ENCODE measurements at regions not wholly inside any gene's neighbourhood (a gene's known extent, or its start where the extent isn't known, plus 50 kb on each side); places are given as distances from the start of the nearest gene placed in this dataset.

DNA sequence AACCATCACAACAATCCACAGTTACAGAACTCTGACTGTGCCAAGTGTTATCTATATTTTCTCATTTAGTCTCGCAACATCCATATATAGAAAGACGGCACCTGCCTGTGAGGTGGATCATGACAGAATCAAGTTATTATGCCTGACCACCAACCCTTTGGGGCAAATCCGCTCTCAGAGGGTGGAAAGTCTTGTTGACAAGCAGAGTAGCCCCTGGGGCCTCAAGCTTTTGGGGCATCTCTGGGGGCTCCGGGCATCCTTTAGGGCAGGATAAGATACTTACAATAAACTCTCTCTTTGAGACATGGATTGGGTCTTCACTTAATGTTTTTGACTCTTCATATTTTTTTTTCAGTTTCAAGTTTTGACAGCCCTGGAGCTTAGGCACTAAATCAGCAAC, 150.5 kb upstream of the NAV2 start:
- no peak for DNase-seq (ENCODE audit: low spot score)
- no peak for TF ChIP-seq EZH2 (IDR thresholded peaks at IDR 0.05; ENCODE audit: borderline replicate concordance, low read depth, low read length, poor library complexity, severe bottlenecking)
- no peak for TF ChIP-seq CTCF (conservative IDR thresholded peaks at IDR 0.05; ENCODE audit: low read depth, low read length)
- Histone ChIP-seq H3K27me3 (replicated peaks; ENCODE audit: insufficient read depth, low read depth, low read length, poor library complexity) (peaks cover 9% of the 10 kb centered on the region), H3K9me3 (ENCODE audit: low read depth, low read length, poor library complexity, severe bottlenecking) (no peaks in the 10 kb centered on the region), H3K36me3 (ENCODE audit: insufficient read depth, low read length, poor library complexity, severe bottlenecking) (no peaks in the 10 kb centered on the region), H3K4me3 (ENCODE audit: low read depth, low read length, poor library complexity, severe bottlenecking) (no peak overlapping the region), H3K27ac (ENCODE audit: low read depth, low read length, poor library complexity, severe bottlenecking) (no peak overlapping the region), H3K4me1 (ENCODE audit: insufficient read depth, low read length, poor library complexity, severe bottlenecking) (no peaks in the 10 kb centered on the region)
- intact Hi-C loops (cut with micrococcal nuclease; ENCODE audit: unreplicated experiment), result loop anchor here (10.0 kb wide), 1 partner anchor 243 kb away; no protein-coding TSS in a partner anchor
- ChIA-PET CTCF (no interaction called here), POLR2A (ENCODE audit: low non-redundant PET) (no interaction called here)
- BruUV-seq (replicated peaks), result no TSS peak

DNA sequence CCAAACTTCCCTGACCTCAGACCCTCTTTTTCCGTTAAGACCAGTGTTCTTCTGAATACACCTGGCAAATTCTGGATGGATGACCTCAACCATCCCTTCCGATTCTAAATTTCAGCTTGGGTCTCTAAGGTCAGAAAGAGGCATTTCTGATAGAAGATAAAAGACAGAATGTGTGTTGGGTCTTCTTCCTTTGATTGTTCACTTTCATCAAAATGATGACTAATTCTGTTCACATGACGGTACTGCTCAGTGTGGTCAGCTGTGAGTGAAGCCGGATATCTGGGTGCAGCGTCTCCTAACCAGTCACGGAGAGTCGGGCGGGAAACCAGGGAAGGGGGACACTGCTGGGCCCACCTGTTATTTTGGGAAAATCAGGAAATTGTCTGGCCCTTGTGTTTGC, 151.6 kb upstream of the NAV2 start:
- H3K9me3 ChIP-seq (ENCODE audit: low read depth, low read length, poor library complexity, severe bottlenecking), result no peaks in the 10 kb centered on the region
- ChIA-PET POLR2A (ENCODE audit: low non-redundant PET) (no interaction called here), CTCF (no interaction called here)
- H3K4me3 ChIP-seq (ENCODE audit: low read depth, low read length, poor library complexity, severe bottlenecking), result no peak overlapping the region
- BruUV-seq (replicated peaks), result no TSS peak
- H3K27me3 ChIP-seq (replicated peaks; ENCODE audit: insufficient read depth, low read depth, low read length, poor library complexity), result peaks cover 9% of the 10 kb centered on the region
- intact Hi-C loops (cut with micrococcal nuclease; ENCODE audit: unreplicated experiment), result loop anchor here (10.0 kb wide), 1 partner anchor 244 kb away; no protein-coding TSS in a partner anchor
- H3K27ac ChIP-seq (ENCODE audit: low read depth, low read length, poor library complexity, severe bottlenecking), result no peak overlapping the region
- no peaks in the 10 kb centered on the region for H3K36me3 ChIP-seq (ENCODE audit: insufficient read depth, low read length, poor library complexity, severe bottlenecking)
- TF ChIP-seq EZH2 (IDR thresholded peaks at IDR 0.05; ENCODE audit: borderline replicate concordance, low read depth, low read length, poor library complexity, severe bottlenecking) (no peak), CTCF (conservative IDR thresholded peaks at IDR 0.05; ENCODE audit: low read depth, low read length) (no peak)
- no peaks in the 10 kb centered on the region for H3K4me1 ChIP-seq (ENCODE audit: insufficient read depth, low read length, poor library complexity, severe bottlenecking)
- DNase-seq (ENCODE audit: low spot score), result no peak

- Histone ChIP-seq H3K4me3 (ENCODE audit: low read depth, low read length, poor library complexity, severe bottlenecking) (no peak overlapping the region), H3K9me3 (ENCODE audit: low read depth, low read length, poor library complexity, severe bottlenecking) (no peaks in the 10 kb centered on the region), H3K4me1 (ENCODE audit: insufficient read depth, low read length, poor library complexity, severe bottlenecking) (no peaks in the 10 kb centered on the region), H3K36me3 (ENCODE audit: insufficient read depth, low read length, poor library complexity, severe bottlenecking) (no peaks in the 10 kb centered on the region), H3K27ac (ENCODE audit: low read depth, low read length, poor library complexity, severe bottlenecking) (no peak overlapping the region), H3K27me3 (replicated peaks; ENCODE audit: insufficient read depth, low read depth, low read length, poor library complexity) (peaks cover 9% of the 10 kb centered on the region)
- intact Hi-C loops (cut with micrococcal nuclease; ENCODE audit: unreplicated experiment), result loop anchor here (10.0 kb wide), 1 partner anchor 245 kb away; no protein-coding TSS in a partner anchor
- ChIA-PET POLR2A (ENCODE audit: low non-redundant PET) (interaction anchor here (0.6 kb wide), 1 partner anchor 172 kb away, joined by 3 read pairs; no protein-coding TSS in a partner anchor), CTCF (interaction anchor here (0.5 kb wide), 1 partner anchor 202 kb away, joined by 3 read pairs; no protein-coding TSS in a partner anchor)
- TF ChIP-seq EZH2 (IDR thresholded peaks at IDR 0.05; ENCODE audit: borderline replicate concordance, low read depth, low read length, poor library complexity, severe bottlenecking) (no peak), CTCF (conservative IDR thresholded peaks at IDR 0.05; ENCODE audit: low read depth, low read length) (no peak)
- BruUV-seq (replicated peaks), result no TSS peak
- no peak for DNase-seq (ENCODE audit: low spot score)
These were observed 152.5 kb upstream of the NAV2 start for GRCh38 chr11:19560156-19560555.

Measured in A673 (cell line).